ENCODE measurements at regions not wholly inside any gene's neighbourhood (a gene's known extent, or its start where the extent isn't known, plus 50 kb on each side); places are given as distances from the start of the nearest gene placed in this dataset.

- Histone ChIP-seq H3K79me2 (ENCODE audit: insufficient read depth, low read length) (no peaks in the 10 kb centered on the region), H3K56ac (ENCODE audit: insufficient read length, low read depth, low read length) (no peak overlapping the region), H3K18ac (ENCODE audit: insufficient read length, low read depth, low read length) (no peak overlapping the region), H2AFZ (ENCODE audit: low read length) (no peak overlapping the region), H3K27me3 (ENCODE audit: insufficient read depth, low read length) (no peaks in the 10 kb centered on the region), H3K79me1 (ENCODE audit: insufficient read depth, low read depth, low read length, poor library complexity, severe bottlenecking) (no peaks in the 10 kb centered on the region), H3K4me2 (ENCODE audit: insufficient read depth, insufficient read length, low read length) (no peak overlapping the region), H3T11ph (ENCODE audit: low read length) (no peak overlapping the region), H2AK5ac (ENCODE audit: insufficient read length, low read length) (no peak overlapping the region), H3K4ac (ENCODE audit: low read depth, low read length) (no peak overlapping the region), H3K23me2 (ENCODE audit: insufficient read length, low read depth, low read length, poor library complexity, severe bottlenecking) (no peaks in the 10 kb centered on the region), H4K8ac (replicated peaks; ENCODE audit: insufficient read length, low read depth, low read length) (no peak overlapping the region), H2BK20ac (ENCODE audit: low read depth, low read length, poor library complexity, severe bottlenecking) (no peak overlapping the region), H4K5ac (ENCODE audit: insufficient read length, low read depth, low read length) (no peak overlapping the region), H3K4me1 (ENCODE audit: insufficient read depth, low read length) (no peaks in the 10 kb centered on the region), H4K20me1 (ENCODE audit: control insufficient read depth, insufficient read depth, insufficient read length) (no peaks in the 10 kb centered on the region), H3K9me3 (ENCODE audit: control insufficient read depth, low read depth, low read length) (no peaks in the 10 kb centered on the region), H3K23ac (ENCODE audit: insufficient read length, low read depth, low read length) (no peak overlapping the region), H2BK120ac (ENCODE audit: low read depth, low read length, poor library complexity, severe bottlenecking) (no peak overlapping the region), H2BK5ac (ENCODE audit: insufficient read length, low read length) (no peak overlapping the region), H3K27ac (ENCODE audit: insufficient read length, low read depth, low read length) (no peak overlapping the region), H2BK15ac (ENCODE audit: low read depth, low read length) (no peak overlapping the region), H2BK12ac (ENCODE audit: insufficient read length, low read depth, low read length) (no peak overlapping the region), H4K91ac (ENCODE audit: insufficient read length, low read depth, low read length) (no peak overlapping the region), H3K14ac (ENCODE audit: insufficient read depth, low read length) (no peak overlapping the region), H3K9ac (ENCODE audit: extremely low read depth, insufficient read length, low read length) (no peak overlapping the region)
- no CpG with 5 or more reads among the region's 3 CpGs for WGBS (ENCODE audit: extremely low coverage, insufficient read length, low lambda C conversion rate)
- Mint-ChIP-seq H3K27me3 (ENCODE audit: low read depth) (no peaks in the 10 kb centered on the region), H3K4me1 (peaks cover 12 to 14% of the 10 kb centered on the region in 2 experiments), H3K4me3 (no peak overlapping the region), H3K27ac (no peak overlapping the region), H3K36me3 (ENCODE audit: insufficient read depth in 1 of 3, low read depth in 3 of 3) (peaks cover 0 to 16% (median 2%) of the 10 kb centered on the region in 3 experiments; a peak in 6 of 7 replicates), H3K9me3 (peaks cover 8 to 13% of the 10 kb centered on the region in 2 experiments; a peak in 4 of 5 replicates)
- no peak for DNase-seq
- TF ChIP-seq CTCF (conservative IDR thresholded peaks at IDR 0.05): no peak
These were observed 299.2 kb upstream of the USP25 start for GRCh38 chr21:15430577-15430976.
